ENCODE measurements at regions not wholly inside any gene's neighbourhood (a gene's known extent, or its start where the extent isn't known, plus 50 kb on each side); places are given as distances from the start of the nearest gene placed in this dataset.

GRCh38 chr9:26758655-26759054 lies 133.9 kb downstream of the CAAP1 start:
- DNase-seq (ENCODE audit: low spot score in 2 of 2) = no peak
- intact Hi-C loops (cut with DNase I; ENCODE audit: low total_unique reads) = loop anchor here (5.0 kb wide), 1 partner anchor 1001 kb away; no protein-coding TSS in a partner anchor
- H3K4me3 ChIP-seq = no peak overlapping the region
- no peak overlapping the region for H3K27ac ChIP-seq
- no peak for TF ChIP-seq CTCF (IDR thresholded peaks at IDR 0.05)
- no peak for TF ChIP-seq POLR2A (IDR thresholded peaks at IDR 0.05)
- TF ChIP-seq POLR2AphosphoS5 (IDR thresholded peaks at IDR 0.05) = no peak
- H3K4me1 ChIP-seq = no peaks in the 10 kb centered on the region
- H3K9me3 ChIP-seq = no peaks in the 10 kb centered on the region
- H3K27me3 ChIP-seq = no peaks in the 10 kb centered on the region
- H3K36me3 ChIP-seq = no peaks in the 10 kb centered on the region

- intact Hi-C loops (cut with DNase I; ENCODE audit: low total_unique reads) = loop anchor here (5.0 kb wide), 1 partner anchor 1000 kb away; no protein-coding TSS in a partner anchor
- no peaks in the 10 kb centered on the region for H3K36me3 ChIP-seq
- no peak for DNase-seq (ENCODE audit: low spot score in 2 of 2)
- no peaks in the 10 kb centered on the region for H3K4me1 ChIP-seq
- no peaks in the 10 kb centered on the region for H3K27me3 ChIP-seq
- no peaks in the 10 kb centered on the region for H3K9me3 ChIP-seq
- no peak overlapping the region for H3K4me3 ChIP-seq
- H3K27ac ChIP-seq = no peak overlapping the region
- TF ChIP-seq POLR2A (IDR thresholded peaks at IDR 0.05) (no peak), CTCF (IDR thresholded peaks at IDR 0.05) (no peak), POLR2AphosphoS5 (IDR thresholded peaks at IDR 0.05) (no peak)
Observed at GRCh38 chr9:26756881-26757280, 135.7 kb downstream of the CAAP1 start.

- no peak overlapping the region for H3K4me3 ChIP-seq
- intact Hi-C loops (cut with DNase I; ENCODE audit: low total_unique reads) = loop anchor here (5.0 kb wide), 1 partner anchor 998 kb away; no protein-coding TSS in a partner anchor
- no peak overlapping the region for H3K27ac ChIP-seq
- no peaks in the 10 kb centered on the region for H3K36me3 ChIP-seq
- no peaks in the 10 kb centered on the region for H3K27me3 ChIP-seq
- no peaks in the 10 kb centered on the region for H3K9me3 ChIP-seq
- H3K4me1 ChIP-seq = no peaks in the 10 kb centered on the region
- DNase-seq (ENCODE audit: low spot score in 2 of 2) = no peak
- TF ChIP-seq POLR2A (IDR thresholded peaks at IDR 0.05) = no peak
- no peak for TF ChIP-seq POLR2AphosphoS5 (IDR thresholded peaks at IDR 0.05)
- TF ChIP-seq CTCF (IDR thresholded peaks at IDR 0.05) = no peak
Observed at GRCh38 chr9:26755476-26755875, 137.1 kb downstream of the CAAP1 start.

GRCh38 chr9:26754509-26755164 lies 138.0 kb downstream of the CAAP1 start:
- no peak for DNase-seq (ENCODE audit: low spot score in 2 of 2)
- H3K36me3 ChIP-seq = no peaks in the 10 kb centered on the region
- H3K4me3 ChIP-seq = no peak overlapping the region
- no peaks in the 10 kb centered on the region for H3K4me1 ChIP-seq
- intact Hi-C loops (cut with DNase I; ENCODE audit: low total_unique reads) = loop anchor here (5.0 kb wide), 1 partner anchor 997 kb away; no protein-coding TSS in a partner anchor
- H3K9me3 ChIP-seq = no peaks in the 10 kb centered on the region
- H3K27me3 ChIP-seq = no peaks in the 10 kb centered on the region
- no peak overlapping the region for H3K27ac ChIP-seq
- no peak for TF ChIP-seq CTCF (IDR thresholded peaks at IDR 0.05)
- no peak for TF ChIP-seq POLR2AphosphoS5 (IDR thresholded peaks at IDR 0.05)
- no peak for TF ChIP-seq POLR2A (IDR thresholded peaks at IDR 0.05)

GRCh38 chr9:26753971-26754370 lies 138.6 kb downstream of the CAAP1 start:
- TF ChIP-seq POLR2AphosphoS5 (IDR thresholded peaks at IDR 0.05) (no peak), POLR2A (IDR thresholded peaks at IDR 0.05) (no peak), CTCF (IDR thresholded peaks at IDR 0.05) (no peak)
- H3K27me3 ChIP-seq = no peaks in the 10 kb centered on the region
- intact Hi-C loops (cut with DNase I; ENCODE audit: low total_unique reads) = no loop called here
- no peak overlapping the region for H3K27ac ChIP-seq
- no peak overlapping the region for H3K4me3 ChIP-seq
- no peaks in the 10 kb centered on the region for H3K36me3 ChIP-seq
- no peak for DNase-seq (ENCODE audit: low spot score in 2 of 2)
- H3K9me3 ChIP-seq = no peaks in the 10 kb centered on the region
- H3K4me1 ChIP-seq = no peaks in the 10 kb centered on the region

Data from breast epithelium (tissue), 4 donors.